HG03575 (cell line): ENCODE measurements at regions not wholly inside any gene's neighbourhood (a gene's known extent, or its start where the extent isn't known, plus 50 kb on each side); places are given as distances from the start of the nearest gene placed in this dataset.

Experiments used
- ATAC-seq: cut with Tn5 transposase; IDR thresholded peaks from one replicate; pipeline ENCODE4 v1.9.1; 2021; ENCODE audit not compliant: unreplicated experiment, insufficient number of reproducible peaks, low FRiP score; ENCODE audit errors: extremely low read depth

DNA sequence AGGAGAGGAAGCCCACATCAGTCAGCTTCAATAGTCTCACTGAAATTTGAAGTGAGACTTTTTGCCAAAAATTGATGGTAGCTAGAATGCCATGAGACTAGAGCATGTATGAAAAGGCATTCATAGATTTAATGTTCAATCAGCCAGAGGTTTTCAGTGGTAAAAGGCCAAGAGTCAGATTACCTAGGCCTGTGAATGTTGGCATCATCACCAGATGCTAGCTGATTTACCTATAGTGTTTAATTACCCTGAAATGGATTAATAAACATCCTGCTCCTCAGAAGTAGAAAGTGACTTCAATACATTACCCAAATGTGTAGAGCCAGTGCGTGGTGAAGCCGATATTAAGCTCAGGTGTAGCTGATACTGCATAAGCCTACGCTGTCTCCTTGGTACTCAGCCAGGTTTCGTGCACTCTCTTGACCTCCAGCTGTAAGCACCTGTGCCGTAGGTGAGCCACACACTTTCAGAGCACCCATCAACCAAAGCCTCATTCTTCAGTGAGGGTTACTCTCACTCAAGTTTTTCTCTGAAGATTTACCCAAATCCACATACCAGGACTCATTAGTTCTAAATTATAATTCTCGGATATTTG is 1140.3 kb upstream of the SLC10A2 start:
- ATAC-seq, result no peak

DNA sequence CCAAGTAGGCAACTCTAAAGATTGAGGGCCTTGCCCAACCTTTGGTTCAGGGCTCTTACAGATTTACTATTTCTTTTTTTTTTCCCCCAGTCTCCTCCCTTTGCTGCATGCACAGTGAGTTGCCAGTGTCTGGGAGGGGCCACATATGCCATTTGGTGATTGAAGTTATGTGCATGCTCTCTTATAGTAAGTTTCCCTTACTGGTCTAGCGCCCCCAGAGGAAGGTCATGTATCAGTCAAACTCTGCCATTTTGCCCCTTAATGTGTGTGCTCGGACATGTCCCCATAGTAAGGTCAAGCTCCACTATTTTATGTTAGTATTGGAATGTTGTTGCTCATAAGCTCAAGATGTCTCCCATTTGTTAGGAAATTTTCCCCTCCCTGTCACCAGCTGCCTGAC is 1138.0 kb upstream of the SLC10A2 start:
- no peak for ATAC-seq

DNA sequence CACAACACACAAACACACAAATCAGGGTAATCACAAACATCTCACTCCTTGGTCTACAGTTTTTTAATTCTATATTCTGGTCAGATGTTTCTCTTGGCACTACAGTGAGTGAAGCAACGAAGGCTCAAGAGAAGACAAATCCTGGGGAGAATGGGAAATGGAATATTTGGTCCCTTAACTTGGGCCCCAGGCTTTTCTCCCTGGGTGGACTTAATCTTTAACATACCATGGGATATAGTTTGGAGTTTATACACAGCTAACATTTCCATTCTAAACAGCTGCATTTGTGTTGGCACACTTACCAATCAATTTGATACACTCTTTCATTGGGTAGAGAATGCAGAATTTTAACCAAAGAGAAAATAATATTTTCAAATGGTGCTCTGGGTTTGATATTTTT is 1132.6 kb upstream of the SLC10A2 start:
- ATAC-seq, result no peak

DNA sequence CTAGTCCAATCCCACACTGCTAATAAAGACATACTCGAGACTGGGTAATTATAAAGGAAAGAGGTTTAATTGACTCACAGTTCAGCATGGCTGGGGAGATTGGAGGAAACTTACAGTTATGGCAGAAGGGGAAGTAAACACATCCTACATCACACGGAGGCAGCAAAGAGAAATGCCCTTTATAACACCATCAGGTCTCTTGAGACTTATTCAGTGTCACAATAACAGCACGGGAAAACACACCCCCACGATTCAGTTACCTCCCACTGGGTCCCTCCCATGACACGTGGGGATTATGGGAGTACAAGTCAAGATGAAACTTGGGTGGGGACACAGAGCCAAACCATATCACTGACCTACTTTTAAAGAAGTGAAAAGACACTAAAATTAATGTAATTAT is 1130.4 kb upstream of the SLC10A2 start:
- no peak for ATAC-seq

DNA sequence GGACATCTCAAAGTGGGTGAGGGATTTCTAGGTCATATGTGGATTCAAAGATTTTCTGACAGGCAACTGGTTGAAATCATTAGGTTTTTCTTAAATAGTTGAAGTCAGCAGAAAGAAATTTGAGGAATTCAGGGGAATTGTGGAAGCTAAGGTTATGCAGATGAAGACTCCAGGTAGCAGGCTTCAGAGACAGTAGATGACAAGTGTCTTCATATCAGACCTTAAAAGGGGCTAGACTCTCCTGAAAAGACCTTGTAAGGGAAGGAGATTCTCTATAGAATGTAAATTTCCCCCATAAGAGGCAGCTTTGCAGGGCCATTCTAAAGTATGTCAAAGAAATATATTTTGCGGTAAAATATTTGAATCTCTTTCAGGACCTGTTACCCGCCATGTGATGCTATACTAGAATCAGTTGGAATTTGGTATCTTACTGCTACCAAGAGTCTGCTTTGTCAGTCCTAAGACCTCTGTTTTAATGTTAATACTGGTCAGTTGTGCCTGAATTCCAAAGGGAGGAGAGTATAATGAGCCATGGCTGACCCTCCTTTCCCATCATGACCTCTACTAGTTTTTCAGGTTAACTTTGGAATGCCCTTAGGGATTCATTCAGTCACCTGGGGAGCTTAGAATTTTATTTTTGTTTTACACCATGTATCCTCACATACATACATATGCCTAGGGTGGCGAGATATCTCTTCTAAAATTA is 1115.5 kb upstream of the SLC10A2 start:
- ATAC-seq, result no peak

DNA sequence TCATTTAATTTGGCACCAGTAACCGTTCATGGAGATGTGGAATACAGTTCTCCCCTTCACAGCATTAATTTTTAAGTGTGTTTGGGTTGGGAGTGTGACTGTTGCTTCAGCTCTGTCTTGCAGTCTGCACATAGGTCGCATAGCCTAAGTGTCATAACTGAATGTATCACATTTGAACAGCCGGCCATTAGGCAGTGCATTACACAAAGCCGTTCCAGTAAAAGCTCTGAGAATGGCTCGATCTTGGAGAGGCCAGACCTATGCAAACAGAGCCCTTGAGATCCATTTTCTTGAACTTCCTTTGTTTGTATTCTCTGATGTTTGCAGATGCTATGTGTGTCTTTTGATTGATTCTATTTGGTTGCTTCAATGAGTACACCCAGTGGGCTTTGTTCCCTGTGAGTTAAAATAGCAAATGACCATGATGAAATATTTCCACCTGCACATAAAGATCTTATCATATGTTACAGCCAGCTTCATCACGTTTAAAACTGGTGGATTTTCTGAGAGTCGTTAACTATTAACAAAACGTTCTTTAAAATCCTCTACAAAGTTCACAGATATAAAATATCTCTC is 1104.9 kb upstream of the SLC10A2 start:
- no peak for ATAC-seq

DNA sequence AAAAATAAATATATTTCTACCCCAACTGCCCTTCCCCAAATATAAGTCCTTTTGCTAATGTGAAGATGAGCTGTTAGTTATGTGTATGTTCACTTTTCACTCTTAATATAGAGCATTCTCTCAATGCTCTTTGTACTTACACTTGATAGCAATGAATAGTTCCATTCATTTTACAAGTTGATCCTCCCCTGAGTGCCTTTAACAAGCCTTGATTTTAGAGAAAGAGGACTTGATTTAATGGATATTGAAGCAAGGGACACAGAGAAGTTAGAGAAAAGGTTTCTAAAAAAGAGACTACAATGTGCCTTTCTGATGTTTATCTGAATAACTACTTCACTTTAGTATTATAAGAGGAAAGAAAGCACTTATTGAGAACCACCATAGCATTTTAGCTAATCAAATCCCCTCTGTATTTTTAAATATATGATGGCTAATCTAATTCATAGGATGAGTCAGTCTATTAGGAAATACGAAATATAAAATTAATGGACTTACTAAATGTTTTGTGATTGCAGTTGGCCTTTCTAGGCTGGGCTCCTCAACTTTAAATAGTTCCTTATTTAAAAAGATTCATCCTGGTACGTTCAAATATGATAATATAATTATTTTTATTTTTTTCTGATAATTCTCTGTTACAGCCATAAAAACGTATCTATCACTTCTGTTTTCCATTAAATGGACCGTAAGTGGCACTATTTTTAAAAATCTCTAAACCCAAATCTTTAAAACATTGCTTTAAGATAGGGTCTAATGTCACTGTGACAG is 1097.8 kb upstream of the SLC10A2 start:
- ATAC-seq, result no peak

DNA sequence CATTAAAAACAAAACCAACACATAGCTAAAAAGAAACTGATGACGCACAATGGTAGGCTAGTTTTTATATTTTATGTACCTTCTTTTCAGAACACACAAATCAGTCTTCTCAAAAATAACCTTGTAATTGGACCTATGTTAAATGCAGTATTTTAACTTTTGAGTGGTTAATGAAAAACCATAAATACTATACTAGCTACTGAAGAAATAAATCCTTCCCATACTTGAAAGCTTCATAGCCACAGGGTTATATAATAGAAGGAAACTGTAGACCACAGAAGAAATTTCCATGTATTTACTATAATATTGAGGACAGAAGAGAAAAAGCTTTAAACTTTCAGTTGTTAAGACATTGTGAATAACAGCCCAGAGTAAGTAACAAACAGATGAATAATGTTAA is 1094.3 kb upstream of the SLC10A2 start:
- ATAC-seq, result no peak

DNA sequence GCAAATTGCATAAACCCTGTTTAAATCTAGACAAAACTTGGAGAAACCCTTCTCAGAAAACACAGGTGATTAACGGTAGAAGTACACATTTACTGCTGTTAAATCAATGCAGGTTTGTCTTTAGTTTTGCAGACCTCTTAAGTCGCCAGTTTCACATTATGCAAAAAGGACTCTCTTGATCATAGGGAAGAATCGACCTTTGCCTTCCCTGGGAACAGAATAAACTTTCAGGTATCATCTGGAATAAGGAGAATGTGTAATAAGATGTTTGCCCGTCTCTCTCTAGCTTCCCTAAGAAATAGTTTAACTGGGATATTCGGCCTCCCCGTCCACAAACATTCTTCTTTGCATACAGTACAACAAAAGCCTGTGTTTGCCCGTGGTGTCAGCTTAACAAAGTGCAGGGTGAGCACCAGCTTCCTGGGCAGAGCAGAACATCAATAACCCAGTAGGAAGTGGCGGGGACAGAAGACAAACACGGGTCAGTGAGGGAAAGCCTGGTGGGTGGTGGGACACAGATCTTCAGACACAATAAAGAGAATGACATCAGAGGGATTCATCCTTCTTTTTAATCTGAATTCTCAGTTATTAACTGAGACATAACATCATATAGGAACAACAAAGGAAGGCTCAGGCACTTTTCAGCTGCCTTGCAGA is 1077.7 kb upstream of the SLC10A2 start:
- no peak for ATAC-seq

DNA sequence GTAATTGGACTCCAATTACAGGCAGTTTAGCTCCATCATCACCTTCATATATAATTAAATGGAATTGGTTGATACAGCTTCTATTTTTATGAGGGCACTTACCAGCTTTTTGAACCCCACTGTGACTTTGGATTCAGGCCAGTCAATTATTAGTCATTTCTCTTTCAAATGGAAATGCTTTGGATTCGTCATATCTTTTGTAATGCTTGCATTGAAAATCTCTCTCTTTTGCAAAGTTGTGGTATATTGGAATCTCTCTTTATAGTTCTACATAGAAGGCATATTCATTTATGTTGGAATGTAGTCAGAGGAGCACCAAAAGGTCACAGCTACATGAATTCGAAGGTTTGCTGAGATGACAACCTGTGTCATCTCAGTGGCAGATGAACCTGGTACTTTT is 1074.3 kb upstream of the SLC10A2 start:
- ATAC-seq, result no peak

DNA sequence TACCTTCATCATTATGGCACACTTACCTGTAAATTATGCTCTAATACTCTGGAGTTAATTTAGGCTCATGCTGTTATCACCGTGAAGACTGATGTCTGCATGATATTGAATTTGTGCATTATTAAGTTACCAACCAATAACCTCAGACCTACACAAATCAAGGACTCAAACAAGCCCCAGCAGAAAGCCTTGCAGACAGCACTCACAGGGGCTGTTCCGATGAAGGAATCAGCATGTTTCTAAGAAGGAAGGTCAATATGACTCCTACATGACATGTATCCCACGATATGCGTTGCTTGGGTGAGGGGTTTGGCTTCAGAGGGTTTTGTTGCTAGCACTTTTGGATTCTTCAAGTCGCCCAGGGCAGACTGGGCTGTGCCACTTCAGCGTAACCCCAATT is 1071.2 kb upstream of the SLC10A2 start:
- no peak for ATAC-seq

DNA sequence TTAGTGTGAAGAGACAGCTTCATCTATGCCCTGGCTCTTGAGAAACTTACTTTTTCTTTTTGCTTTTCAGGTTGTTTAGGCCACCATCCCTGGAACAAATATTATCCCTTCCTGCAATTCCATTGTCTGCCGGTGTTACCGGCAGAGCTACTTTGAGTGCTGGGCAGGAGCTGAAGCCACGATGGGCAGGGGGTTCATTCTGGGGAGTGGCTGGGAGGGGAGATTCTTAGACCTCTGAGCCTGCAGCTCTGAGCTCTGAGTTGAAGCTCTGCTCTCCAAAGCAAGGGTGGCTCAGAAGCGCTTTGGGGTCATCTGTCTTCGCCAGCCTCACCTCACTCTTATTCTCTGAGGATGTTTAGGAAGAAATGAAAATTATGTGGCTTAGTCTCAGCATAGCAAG is 1066.6 kb upstream of the SLC10A2 start:
- no peak for ATAC-seq

DNA sequence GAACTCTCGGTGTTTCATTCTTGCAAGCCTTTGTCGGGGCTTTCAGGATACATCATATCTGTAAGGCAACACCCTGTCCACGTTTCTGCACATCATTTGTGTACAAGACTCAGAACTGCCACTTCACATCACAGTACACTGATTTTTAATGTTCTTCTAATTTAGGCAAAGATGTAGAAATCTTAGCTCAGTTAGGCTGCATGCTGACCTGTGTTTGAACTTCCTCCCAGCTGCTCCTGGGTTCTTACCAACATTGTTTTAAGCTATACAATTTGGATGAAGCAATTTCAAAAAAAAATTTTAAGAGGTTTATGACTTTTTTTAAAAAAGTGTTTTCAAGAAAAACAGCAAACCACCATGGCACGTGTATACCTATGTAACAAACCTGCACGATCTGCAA is 1047.9 kb upstream of the SLC10A2 start:
- ATAC-seq, result no peak

DNA sequence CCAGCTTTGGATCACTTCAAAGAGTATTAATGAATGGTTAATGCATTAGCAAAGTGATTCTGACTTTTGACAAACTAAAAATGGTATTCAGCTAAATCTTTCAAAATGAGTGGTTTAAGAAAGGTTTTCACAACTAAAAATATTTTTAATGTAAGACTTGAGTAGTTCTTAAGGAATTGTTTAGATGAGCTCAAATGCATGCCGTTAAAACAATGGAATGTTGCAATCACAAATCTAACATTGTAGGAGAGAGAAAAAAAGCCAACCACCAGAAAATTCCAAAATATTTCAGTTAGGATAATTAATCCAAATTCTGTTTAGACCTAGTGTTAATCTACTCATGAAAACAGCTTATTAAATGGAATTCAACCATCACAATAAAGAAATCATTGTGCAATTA is 1044.8 kb upstream of the SLC10A2 start:
- no peak for ATAC-seq

DNA sequence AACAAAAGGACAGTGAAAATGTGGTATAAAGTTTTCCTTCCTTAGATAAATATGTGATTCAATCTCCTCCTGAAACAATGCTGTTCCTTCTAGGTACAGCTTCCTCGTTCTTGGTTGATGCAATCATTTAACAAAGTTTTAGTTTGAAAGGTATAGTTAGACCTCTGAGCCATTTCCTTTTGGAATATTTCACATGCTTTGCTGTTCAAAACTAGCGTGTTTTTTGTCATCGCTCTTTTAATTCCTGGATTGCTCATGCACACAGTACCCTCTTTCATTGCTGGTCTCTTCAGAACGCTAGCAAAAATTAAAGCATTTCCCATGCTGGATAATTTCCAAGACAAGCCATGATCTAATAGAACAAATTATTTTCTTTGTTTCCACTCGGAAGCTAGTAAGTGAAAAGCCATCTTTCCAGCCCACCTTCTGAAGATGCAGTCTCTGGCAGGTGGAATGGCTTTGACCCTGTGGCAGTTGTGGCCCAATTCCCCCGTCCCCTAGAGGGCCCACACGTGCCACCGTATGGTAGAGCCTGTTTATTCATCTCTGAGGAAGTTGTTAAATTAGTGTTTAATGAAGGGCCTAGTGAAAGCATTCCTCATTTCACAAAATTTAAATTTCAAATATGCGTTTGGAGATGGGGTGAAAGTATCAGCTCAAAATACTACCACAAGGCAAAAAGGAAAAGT is 1040.6 kb upstream of the SLC10A2 start:
- ATAC-seq, result no peak

DNA sequence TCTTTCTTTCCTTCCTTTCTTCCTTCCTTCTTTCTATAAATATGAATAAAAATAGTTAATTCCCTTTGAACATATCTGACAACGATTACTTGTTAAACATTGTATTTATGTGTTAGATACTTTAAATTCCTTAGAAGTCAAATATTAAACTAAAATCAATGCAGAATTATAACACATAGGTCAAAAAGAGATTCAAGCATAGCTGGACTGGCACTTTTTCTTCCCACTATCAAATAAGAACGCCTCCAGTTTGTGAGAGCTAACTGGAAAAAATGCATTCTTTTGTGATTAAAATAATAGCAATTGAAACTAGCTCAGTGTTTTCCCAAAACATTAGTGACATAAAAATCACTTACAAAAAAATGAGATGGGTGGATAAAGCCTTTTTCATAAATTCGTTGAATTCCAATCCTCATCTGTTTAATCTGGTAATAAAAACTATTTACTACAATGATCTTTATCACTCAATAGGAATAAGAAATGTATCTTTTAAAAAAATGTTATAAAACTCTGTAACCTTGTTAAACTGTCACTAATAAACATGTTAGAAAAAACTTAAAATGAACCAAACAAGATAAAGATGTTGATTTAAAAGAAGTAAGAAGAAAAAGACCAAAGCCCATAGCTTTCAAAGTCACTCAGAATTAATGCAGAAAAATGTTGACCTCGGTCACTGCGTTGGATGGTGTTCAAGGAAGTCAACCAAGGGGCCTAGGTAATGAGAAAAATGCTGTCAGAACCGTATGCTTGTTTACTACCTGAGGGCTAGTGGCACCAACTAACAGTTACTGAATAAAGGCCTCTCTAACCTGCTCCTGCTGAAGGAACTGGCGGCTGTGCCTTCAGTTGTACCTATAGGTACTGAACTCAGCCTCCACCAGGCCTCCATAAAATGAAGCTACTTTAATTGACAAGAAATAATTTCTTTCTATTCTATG is 1039.5 kb upstream of the SLC10A2 start:
- no peak for ATAC-seq

DNA sequence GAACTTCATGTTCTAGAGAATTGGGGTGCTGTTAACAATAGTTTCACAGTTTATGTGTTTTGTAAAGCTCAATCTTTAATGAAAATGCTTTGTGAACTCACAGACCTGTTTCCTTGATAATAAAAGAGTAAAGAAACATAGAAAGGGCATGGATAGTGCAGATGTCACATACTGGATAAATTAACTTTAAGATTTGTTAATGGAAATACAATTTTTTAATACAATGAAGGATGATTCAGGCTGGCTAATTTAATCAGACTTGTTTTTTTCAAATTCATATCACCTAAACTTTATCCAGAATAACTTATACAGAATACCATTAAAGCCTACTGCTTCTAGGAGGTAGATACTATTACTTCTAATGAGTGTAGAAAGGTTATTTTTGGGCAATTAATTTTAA is 1033.5 kb upstream of the SLC10A2 start:
- ATAC-seq, result no peak

DNA sequence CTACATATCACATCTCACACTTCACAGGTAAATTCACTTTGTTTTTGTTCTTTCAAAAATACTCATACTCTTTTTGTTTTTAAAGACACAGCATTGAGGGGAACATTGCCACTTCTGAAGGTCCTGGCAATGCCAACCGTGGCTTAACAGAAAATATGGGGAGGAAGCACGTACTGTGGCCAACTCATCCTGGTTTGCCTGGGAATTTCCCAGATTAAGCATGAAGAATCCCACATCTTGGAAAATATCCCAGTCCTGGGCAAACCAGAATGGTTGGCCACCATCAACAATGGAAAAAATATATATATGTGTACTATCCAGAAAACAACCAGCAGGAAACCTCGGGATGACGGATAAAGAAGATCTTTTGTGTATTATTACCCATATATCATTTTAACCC is 1032.2 kb upstream of the SLC10A2 start:
- no peak for ATAC-seq
